ENCODE measurements at regions not wholly inside any gene's neighbourhood (a gene's known extent, or its start where the extent isn't known, plus 50 kb on each side); places are given as distances from the start of the nearest gene placed in this dataset.

DNA sequence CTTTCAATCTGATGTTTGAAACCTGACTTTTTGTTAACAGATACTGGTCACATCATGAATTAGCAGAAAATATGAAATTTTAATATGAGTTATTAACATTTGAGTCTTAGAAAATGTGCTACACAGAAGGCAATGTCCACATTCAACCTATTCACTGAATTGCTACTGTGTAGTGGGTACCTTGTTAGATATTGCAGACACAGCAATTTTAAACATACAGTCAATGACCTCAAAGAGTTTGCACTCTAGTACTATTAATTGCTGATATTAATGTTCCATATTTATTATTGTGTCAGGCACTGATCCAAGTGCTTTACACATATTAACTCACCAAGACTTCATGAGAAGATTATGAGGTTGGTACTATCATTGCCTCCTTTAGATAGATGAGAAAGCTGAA lies 385.4 kb upstream of the PKDCC start:
- H3K9me3 ChIP-seq (ENCODE audit: control insufficient read depth, insufficient read depth, low read length), result no peaks in the 10 kb centered on the region
- no peaks in the 10 kb centered on the region for H3K27me3 ChIP-seq (ENCODE audit: control insufficient read depth, insufficient read depth, low read length)
- H3K27ac ChIP-seq (ENCODE audit: low read depth, low read length), result no peak overlapping the region
- DNase-seq (ENCODE audit: low read depth in 4 of 6, low spot score in 6 of 6), result no peak
- H3K4me3 ChIP-seq (ENCODE audit: low read depth, low read length), result no peak overlapping the region
- no peaks in the 10 kb centered on the region for H3K4me1 ChIP-seq (ENCODE audit: control insufficient read depth, insufficient read depth, low read length)
- H3K36me3 ChIP-seq (ENCODE audit: control insufficient read depth, insufficient read depth, low read length), result no peaks in the 10 kb centered on the region

DNA sequence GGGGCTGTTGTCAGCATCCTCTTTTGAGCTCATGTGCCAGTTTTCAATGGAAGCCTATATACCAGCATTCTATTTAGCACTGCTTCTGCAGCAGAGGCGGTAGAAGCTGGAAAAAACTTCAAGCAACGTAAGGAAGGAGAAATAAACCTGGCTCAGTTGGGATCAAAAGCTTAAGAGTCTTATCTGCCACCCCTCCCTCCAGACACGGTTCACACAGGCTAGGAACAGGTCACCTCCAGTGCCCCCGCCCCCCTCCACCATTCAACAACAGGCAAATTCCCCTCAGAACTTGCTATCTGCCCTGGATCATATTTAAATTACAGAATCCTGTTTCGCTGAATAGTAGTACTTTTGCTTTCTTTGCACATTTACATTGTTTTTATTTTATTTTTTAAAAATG lies 384.8 kb upstream of the PKDCC start:
- Histone ChIP-seq H3K36me3 (ENCODE audit: control insufficient read depth, insufficient read depth, low read length) (no peaks in the 10 kb centered on the region), H3K4me1 (ENCODE audit: control insufficient read depth, insufficient read depth, low read length) (no peaks in the 10 kb centered on the region), H3K9me3 (ENCODE audit: control insufficient read depth, insufficient read depth, low read length) (no peaks in the 10 kb centered on the region), H3K27ac (ENCODE audit: low read depth, low read length) (no peak overlapping the region), H3K4me3 (ENCODE audit: low read depth, low read length) (no peak overlapping the region), H3K27me3 (ENCODE audit: control insufficient read depth, insufficient read depth, low read length) (no peaks in the 10 kb centered on the region)
- no peak for DNase-seq (ENCODE audit: low read depth in 4 of 6, low spot score in 6 of 6)
- WGBS (ENCODE audit: insufficient coverage), result 83% methylated on average over 4 of the region's 5 CpGs

DNA sequence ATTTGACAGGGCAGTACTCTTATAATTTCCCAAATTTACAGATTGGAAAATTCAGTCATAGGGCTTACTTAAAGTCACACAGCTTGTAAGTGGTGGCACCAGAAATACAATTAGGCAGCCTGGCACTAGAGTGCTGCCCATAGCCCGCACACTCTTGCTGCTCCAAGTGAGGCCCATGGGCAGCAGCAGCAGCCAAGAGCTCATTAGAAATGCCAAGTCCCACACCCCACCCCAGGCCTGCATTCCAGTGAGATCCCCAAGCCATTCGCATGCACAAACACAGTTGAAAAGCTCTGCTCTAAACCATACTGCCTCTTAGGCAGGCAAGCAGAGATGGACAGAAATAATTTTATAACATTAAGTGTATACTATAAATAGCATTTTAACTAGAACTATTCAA lies 379.3 kb upstream of the PKDCC start:
- no peaks in the 10 kb centered on the region for H3K36me3 ChIP-seq (ENCODE audit: control insufficient read depth, insufficient read depth, low read length)
- H3K27ac ChIP-seq (ENCODE audit: low read depth, low read length), result no peak overlapping the region
- no peaks in the 10 kb centered on the region for H3K9me3 ChIP-seq (ENCODE audit: control insufficient read depth, insufficient read depth, low read length)
- DNase-seq (ENCODE audit: low read depth in 4 of 6, low spot score in 6 of 6), result peak in 2 of 6 donors; percentile 60 to 65
- H3K27me3 ChIP-seq (ENCODE audit: control insufficient read depth, insufficient read depth, low read length), result no peaks in the 10 kb centered on the region
- no peak overlapping the region for H3K4me3 ChIP-seq (ENCODE audit: low read depth, low read length)
- WGBS (ENCODE audit: insufficient coverage), result 40% methylated on average over 1 of the region's 2 CpGs
- no peaks in the 10 kb centered on the region for H3K4me1 ChIP-seq (ENCODE audit: control insufficient read depth, insufficient read depth, low read length)

DNA sequence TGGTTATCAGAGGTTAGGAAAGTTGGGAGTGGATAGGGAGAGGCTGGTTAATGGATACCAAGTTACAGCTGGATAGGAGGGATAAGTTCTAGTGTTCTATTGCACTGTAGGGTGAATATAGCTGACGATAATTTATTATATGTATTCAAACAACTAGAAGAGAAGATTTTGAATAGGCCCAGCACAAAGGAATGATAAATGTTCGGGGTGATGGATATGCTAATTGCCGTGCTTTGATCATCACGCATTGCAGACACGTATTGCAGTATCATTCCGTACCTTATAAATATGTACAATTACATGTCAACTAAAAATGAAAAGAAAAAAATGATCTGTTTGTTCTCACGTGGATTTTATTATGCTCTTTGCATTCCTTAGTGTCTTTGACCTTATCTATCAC lies 369.2 kb upstream of the PKDCC start:
- no peaks in the 10 kb centered on the region for H3K9me3 ChIP-seq (ENCODE audit: control insufficient read depth, insufficient read depth, low read length)
- WGBS (ENCODE audit: insufficient coverage), result no CpG with 5 or more reads among the region's 7 CpGs

DNA sequence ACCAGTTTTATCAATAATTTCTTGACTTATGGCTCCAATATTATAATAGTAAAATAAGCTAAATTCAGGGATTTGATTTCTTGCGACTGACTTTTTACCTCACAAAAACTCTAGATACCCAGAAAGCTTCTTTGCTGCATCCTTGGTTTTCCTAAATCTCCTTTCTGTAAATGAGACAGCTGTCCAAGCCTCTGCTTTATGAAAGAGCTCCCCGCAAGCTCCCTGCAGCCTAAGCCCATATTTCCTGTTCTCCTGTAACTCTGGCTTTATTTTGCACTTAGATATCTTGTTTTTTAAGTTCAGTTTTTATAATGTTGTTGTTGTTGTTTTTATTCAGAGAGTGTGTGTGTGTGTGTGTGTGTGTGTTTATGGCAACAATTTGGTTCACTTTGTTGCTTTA lies 361.7 kb upstream of the PKDCC start:
- no peaks in the 10 kb centered on the region for H3K4me1 ChIP-seq (ENCODE audit: control insufficient read depth, insufficient read depth, low read length)
- H3K36me3 ChIP-seq (ENCODE audit: control insufficient read depth, insufficient read depth, low read length), result no peaks in the 10 kb centered on the region
- no peak for DNase-seq (ENCODE audit: low read depth in 4 of 6, low spot score in 6 of 6)
- 100% methylated on average over 1 of the region's 2 CpGs for WGBS (ENCODE audit: insufficient coverage)
- no peak overlapping the region for H3K27ac ChIP-seq (ENCODE audit: low read depth, low read length)
- no peaks in the 10 kb centered on the region for H3K9me3 ChIP-seq (ENCODE audit: control insufficient read depth, insufficient read depth, low read length)
- H3K4me3 ChIP-seq (ENCODE audit: low read depth, low read length), result no peak overlapping the region
- H3K27me3 ChIP-seq (ENCODE audit: control insufficient read depth, insufficient read depth, low read length), result no peaks in the 10 kb centered on the region

More for the DNA sequence above, 369.2 kb upstream of the PKDCC start:
- no peaks in the 10 kb centered on the region for H3K4me1 ChIP-seq (ENCODE audit: control insufficient read depth, insufficient read depth, low read length)
- DNase-seq (ENCODE audit: low read depth in 4 of 6, low spot score in 6 of 6), result no peak
- H3K27ac ChIP-seq (ENCODE audit: low read depth, low read length), result no peak overlapping the region
- no peak overlapping the region for H3K4me3 ChIP-seq (ENCODE audit: low read depth, low read length)
- H3K36me3 ChIP-seq (ENCODE audit: control insufficient read depth, insufficient read depth, low read length), result no peaks in the 10 kb centered on the region
- H3K27me3 ChIP-seq (ENCODE audit: control insufficient read depth, insufficient read depth, low read length), result no peaks in the 10 kb centered on the region

DNA sequence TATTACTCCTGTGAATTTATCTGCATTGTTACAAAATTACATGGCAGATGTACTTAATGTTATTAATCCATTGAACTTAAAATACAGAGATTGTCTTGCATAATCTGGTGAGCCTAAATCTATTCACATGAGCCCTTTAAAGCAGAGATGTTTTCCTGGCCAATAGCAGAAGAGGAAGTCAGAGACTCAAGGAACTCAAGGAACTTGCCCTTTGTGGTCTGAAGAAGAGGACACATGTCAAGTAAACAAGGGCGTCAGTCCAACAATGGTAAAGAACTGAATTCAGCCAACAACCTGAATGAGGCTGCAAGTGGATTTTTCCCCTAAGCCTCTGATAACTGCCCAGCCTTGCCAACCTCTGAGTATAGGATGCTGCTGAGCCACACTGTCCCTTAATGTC lies 356.3 kb upstream of the PKDCC start:
- no peaks in the 10 kb centered on the region for H3K27me3 ChIP-seq (ENCODE audit: control insufficient read depth, insufficient read depth, low read length)
- 89% methylated on average over 1 of the region's 1 CpG for WGBS (ENCODE audit: insufficient coverage)
- no peaks in the 10 kb centered on the region for H3K9me3 ChIP-seq (ENCODE audit: control insufficient read depth, insufficient read depth, low read length)
- no peak overlapping the region for H3K27ac ChIP-seq (ENCODE audit: low read depth, low read length)
- no peaks in the 10 kb centered on the region for H3K36me3 ChIP-seq (ENCODE audit: control insufficient read depth, insufficient read depth, low read length)
- H3K4me1 ChIP-seq (ENCODE audit: control insufficient read depth, insufficient read depth, low read length), result no peaks in the 10 kb centered on the region
- no peak overlapping the region for H3K4me3 ChIP-seq (ENCODE audit: low read depth, low read length)
- DNase-seq (ENCODE audit: low read depth in 4 of 6, low spot score in 6 of 6), result no peak

DNA sequence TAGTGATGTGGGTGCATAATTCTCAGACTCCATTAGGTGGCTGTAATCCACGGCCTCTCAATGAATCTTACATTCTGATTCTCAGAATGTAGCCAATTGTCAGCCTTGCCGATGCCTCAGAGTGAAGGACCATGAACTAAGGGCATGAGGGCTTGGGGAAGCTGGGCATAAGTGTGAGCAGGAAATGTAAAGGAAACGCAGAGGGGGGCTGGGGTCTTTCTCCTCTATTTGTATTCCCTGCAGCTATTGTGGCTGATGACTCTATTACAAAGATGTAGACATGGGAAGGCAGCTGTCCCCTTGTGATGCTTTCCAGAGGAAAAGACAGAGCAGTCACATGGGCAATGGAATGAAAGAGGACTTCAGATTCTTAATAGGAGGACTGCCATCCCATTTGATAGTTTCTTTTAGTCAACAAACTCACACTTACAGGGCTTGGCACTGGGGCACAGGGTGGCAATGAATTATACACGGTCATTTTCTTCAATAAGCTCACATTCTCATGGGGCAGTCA lies 353.2 kb upstream of the PKDCC start:
- WGBS (ENCODE audit: insufficient coverage), result 60% methylated on average over 2 of the region's 4 CpGs
- peak in 2 of 6 donors; percentile 17 to 58 for DNase-seq (ENCODE audit: low read depth in 4 of 6, low spot score in 6 of 6)
- no peaks in the 10 kb centered on the region for H3K36me3 ChIP-seq (ENCODE audit: control insufficient read depth, insufficient read depth, low read length)
- H3K27ac ChIP-seq (ENCODE audit: low read depth, low read length), result no peak overlapping the region
- no peaks in the 10 kb centered on the region for H3K27me3 ChIP-seq (ENCODE audit: control insufficient read depth, insufficient read depth, low read length)
- no peak overlapping the region for H3K4me3 ChIP-seq (ENCODE audit: low read depth, low read length)
- H3K4me1 ChIP-seq (ENCODE audit: control insufficient read depth, insufficient read depth, low read length), result peaks cover 6% of the 10 kb centered on the region
- no peaks in the 10 kb centered on the region for H3K9me3 ChIP-seq (ENCODE audit: control insufficient read depth, insufficient read depth, low read length)

DNA sequence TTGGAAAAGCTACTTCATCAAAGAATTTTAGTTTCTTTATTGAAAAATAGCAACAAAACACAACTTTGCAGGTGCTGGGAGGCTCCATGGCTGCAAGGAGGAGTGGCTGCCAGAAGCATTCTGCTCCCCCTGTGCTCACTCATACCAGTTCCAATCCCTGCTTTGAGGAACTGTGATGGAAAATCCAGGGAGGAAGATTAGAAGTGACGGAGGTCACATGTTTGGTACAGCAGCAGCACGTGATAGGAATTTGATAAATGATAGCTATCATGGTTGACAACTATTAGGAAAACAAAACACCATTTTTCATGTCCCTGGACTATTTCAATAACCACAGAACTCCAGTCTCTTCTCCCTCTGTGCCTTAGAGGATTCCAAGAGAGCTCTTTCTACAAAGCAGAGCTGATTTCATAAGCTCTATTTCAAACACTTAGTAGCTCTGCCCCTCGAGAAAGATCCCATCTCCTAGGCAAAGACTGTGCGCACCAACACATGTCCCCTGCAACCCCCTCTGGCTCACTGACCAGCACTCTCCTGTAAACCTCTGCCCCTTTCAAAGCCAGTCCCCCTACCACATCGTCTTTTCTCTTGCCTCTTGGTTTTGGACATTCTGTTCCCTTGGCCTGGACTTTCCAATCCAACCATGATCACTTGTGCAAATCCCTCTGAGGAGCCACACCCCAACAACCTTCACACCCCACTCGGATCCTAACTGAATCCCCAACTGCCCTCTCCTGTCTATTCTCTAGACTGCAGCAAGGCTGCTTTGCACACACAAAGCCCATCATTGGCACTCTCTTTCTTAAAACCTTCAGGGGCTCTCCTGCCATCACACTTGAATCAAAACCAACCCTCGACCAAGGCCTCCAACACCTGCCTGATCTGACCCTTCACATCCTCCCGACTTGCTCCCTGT lies 352.4 kb upstream of the PKDCC start:
- Histone ChIP-seq H3K9me3 (ENCODE audit: control insufficient read depth, insufficient read depth, low read length) (no peaks in the 10 kb centered on the region), H3K4me1 (ENCODE audit: control insufficient read depth, insufficient read depth, low read length) (peaks cover 6% of the 10 kb centered on the region), H3K36me3 (ENCODE audit: control insufficient read depth, insufficient read depth, low read length) (no peaks in the 10 kb centered on the region), H3K27me3 (ENCODE audit: control insufficient read depth, insufficient read depth, low read length) (no peaks in the 10 kb centered on the region), H3K27ac (ENCODE audit: low read depth, low read length) (no peak overlapping the region), H3K4me3 (ENCODE audit: low read depth, low read length) (no peak overlapping the region)
- WGBS (ENCODE audit: insufficient coverage), result 88% methylated on average over 6 of the region's 8 CpGs
- no peak for DNase-seq (ENCODE audit: low read depth in 4 of 6, low spot score in 6 of 6)

DNA sequence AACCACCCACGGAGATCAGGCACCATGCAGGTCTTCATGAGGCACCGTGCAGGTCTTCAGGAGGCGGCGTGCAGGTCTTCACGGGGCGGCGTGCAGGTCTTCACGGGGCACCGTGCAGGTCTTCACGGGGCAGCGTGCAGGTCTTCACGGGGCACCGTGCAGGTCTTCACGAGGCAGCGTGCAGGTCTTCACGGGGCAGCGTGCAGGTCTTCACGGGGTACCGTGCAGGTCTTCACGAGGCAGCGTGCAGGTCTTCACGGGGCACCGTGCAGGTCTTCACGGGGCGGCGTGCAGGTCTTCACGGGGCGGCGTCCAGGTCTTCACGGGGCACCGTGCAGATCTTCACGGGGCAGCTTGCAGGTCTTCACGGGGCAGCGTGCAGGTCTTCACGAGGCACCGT lies 350.4 kb upstream of the PKDCC start:
- peaks cover 6% of the 10 kb centered on the region for H3K4me1 ChIP-seq (ENCODE audit: control insufficient read depth, insufficient read depth, low read length)
- no peak overlapping the region for H3K27ac ChIP-seq (ENCODE audit: low read depth, low read length)
- no peaks in the 10 kb centered on the region for H3K27me3 ChIP-seq (ENCODE audit: control insufficient read depth, insufficient read depth, low read length)
- no peaks in the 10 kb centered on the region for H3K36me3 ChIP-seq (ENCODE audit: control insufficient read depth, insufficient read depth, low read length)
- 97% methylated on average over 33 of the region's 36 CpGs for WGBS (ENCODE audit: insufficient coverage)
- no peak overlapping the region for H3K4me3 ChIP-seq (ENCODE audit: low read depth, low read length)
- no peak for DNase-seq (ENCODE audit: low read depth in 4 of 6, low spot score in 6 of 6)
- no peaks in the 10 kb centered on the region for H3K9me3 ChIP-seq (ENCODE audit: control insufficient read depth, insufficient read depth, low read length)

Measured in spinal cord (tissue), 9 donors.